Stomach (tissue), 4 donors: ENCODE measurements at regions not wholly inside any gene's neighbourhood (a gene's known extent, or its start where the extent isn't known, plus 50 kb on each side); places are given as distances from the start of the nearest gene placed in this dataset.

Experiments
- POLR2A ChIP-seq, 4 donors: fragments of 450-650 bp; IDR thresholded peaks; one replicate each; pipeline ENCODE4 v1.6.1; 2016; ENCODE audit warnings: antibody characterized with exemption in 4 of 4, control low read depth in 2 of 4, mild to moderate bottlenecking in 1 of 4, moderate library complexity in 1 of 4
- POLR2AphosphoS5 ChIP-seq, 3 donors: sonication (generic); formaldehyde crosslinking; IDR thresholded peaks; one replicate each; pipeline ENCODE4 v1.6.1; 2016; ENCODE audit warnings: antibody characterized with exemption in 3 of 3
- TF ChIP-seq, protein P1 (sequence below), 7 experiments: fragments of 450-650 bp in 4 of 7; fragments of 200-600 bp in 3 of 7; sonication (generic) in 3 of 7; IDR thresholded peaks; one replicate each; pipeline ENCODE4 v1.5.1; 2016 to 2019; ENCODE audit warnings: antibody characterized with exemption in 7 of 7, control low read depth in 2 of 7, mild to moderate bottlenecking in 1 of 7

GRCh38 chr9:110064803-110065202 lies 143.2 kb downstream of the C9orf152 start:
- TF ChIP-seq, protein P1, sequence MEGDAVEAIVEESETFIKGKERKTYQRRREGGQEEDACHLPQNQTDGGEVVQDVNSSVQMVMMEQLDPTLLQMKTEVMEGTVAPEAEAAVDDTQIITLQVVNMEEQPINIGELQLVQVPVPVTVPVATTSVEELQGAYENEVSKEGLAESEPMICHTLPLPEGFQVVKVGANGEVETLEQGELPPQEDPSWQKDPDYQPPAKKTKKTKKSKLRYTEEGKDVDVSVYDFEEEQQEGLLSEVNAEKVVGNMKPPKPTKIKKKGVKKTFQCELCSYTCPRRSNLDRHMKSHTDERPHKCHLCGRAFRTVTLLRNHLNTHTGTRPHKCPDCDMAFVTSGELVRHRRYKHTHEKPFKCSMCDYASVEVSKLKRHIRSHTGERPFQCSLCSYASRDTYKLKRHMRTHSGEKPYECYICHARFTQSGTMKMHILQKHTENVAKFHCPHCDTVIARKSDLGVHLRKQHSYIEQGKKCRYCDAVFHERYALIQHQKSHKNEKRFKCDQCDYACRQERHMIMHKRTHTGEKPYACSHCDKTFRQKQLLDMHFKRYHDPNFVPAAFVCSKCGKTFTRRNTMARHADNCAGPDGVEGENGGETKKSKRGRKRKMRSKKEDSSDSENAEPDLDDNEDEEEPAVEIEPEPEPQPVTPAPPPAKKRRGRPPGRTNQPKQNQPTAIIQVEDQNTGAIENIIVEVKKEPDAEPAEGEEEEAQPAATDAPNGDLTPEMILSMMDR (IDR thresholded peaks at IDR 0.05) = no peak
- TF ChIP-seq POLR2AphosphoS5 (IDR thresholded peaks at IDR 0.05) = no peak
- TF ChIP-seq POLR2A (IDR thresholded peaks at IDR 0.05) = no peak
